ENCODE measurements at regions not wholly inside any gene's neighbourhood (a gene's known extent, or its start where the extent isn't known, plus 50 kb on each side); places are given as distances from the start of the nearest gene placed in this dataset.

DNA sequence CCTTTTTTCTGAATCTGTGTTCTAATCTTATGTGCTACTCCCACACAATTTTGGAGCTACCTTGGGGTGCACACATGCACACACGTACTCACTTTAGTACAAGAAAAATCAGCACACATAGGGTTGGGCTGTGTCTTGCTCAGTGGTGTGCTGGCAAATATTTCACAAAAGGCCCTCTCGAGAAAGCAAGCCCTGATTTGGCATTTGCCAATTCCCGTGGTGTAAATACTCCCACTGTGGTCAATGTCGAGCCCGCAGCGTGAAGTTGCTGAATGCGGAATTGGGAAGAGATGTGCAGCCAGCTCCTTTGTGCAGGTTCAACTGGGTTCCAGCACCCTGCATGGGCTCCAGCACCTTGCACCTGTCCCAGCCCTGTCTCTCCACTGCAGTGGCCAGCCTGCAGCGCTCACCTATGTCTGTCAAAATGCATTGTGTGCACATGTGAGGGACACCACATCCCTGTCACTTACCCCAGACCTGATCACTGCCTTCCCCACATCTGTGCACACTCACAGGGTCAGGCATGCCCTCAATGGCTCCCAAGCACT, 78.4 kb upstream of the WNT4 start:
- TF ChIP-seq, protein P1, sequence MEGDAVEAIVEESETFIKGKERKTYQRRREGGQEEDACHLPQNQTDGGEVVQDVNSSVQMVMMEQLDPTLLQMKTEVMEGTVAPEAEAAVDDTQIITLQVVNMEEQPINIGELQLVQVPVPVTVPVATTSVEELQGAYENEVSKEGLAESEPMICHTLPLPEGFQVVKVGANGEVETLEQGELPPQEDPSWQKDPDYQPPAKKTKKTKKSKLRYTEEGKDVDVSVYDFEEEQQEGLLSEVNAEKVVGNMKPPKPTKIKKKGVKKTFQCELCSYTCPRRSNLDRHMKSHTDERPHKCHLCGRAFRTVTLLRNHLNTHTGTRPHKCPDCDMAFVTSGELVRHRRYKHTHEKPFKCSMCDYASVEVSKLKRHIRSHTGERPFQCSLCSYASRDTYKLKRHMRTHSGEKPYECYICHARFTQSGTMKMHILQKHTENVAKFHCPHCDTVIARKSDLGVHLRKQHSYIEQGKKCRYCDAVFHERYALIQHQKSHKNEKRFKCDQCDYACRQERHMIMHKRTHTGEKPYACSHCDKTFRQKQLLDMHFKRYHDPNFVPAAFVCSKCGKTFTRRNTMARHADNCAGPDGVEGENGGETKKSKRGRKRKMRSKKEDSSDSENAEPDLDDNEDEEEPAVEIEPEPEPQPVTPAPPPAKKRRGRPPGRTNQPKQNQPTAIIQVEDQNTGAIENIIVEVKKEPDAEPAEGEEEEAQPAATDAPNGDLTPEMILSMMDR (IDR thresholded peaks at IDR 0.05; ENCODE audit: low read length), result no peak
- no peak for TF ChIP-seq EZH2 (optimal IDR thresholded peaks at IDR 0.05; ENCODE audit: low read depth, low read length)
- TF ChIP-seq EZH2phosphoT487 (IDR thresholded peaks at IDR 0.05; ENCODE audit: low read length), result no peak

Measured in MM.1S (cell line).